H9 (cell line): ENCODE measurements at regions not wholly inside any gene's neighbourhood (a gene's known extent, or its start where the extent isn't known, plus 50 kb on each side); places are given as distances from the start of the nearest gene placed in this dataset.

Experiments
- DNase-seq: peaks from one replicate; pipeline ENCODE4 v3.0.0-alpha.2; 2017
- H2AFZ ChIP-seq: one replicate; pipeline ENCODE4 v1.6.1; 2013; ENCODE audit warnings: mild to moderate bottlenecking, low read length, control low read depth, moderate library complexity
- H2AK5ac ChIP-seq: 2 replicates; pipeline ENCODE4 v1.6.1; 2013; ENCODE audit warnings: low read length, control low read depth, mixed read lengths; ENCODE audit not compliant: insufficient read length
- H2BK120ac ChIP-seq: one replicate; pipeline ENCODE4 v1.6.1; 2013; ENCODE audit warnings: low read depth, mild to moderate bottlenecking, low read length, control low read depth, inconsistent platforms; ENCODE audit not compliant: poor library complexity, severe bottlenecking
- H2BK12ac ChIP-seq: 2 replicates; pipeline ENCODE4 v1.6.1; 2013; ENCODE audit warnings: low read length, control low read depth, mixed read lengths, low read depth; ENCODE audit not compliant: insufficient read length
- H2BK15ac ChIP-seq: 2 replicates; pipeline ENCODE4 v1.6.1; 2013; ENCODE audit warnings: low read depth, low read length, control low read depth
- H2BK20ac ChIP-seq: one replicate; pipeline ENCODE4 v1.6.1; 2013; ENCODE audit warnings: low read depth, mild to moderate bottlenecking, low read length, control low read depth, inconsistent platforms; ENCODE audit not compliant: poor library complexity, severe bottlenecking
- H2BK5ac ChIP-seq: 2 replicates; pipeline ENCODE4 v1.6.1; 2013; ENCODE audit warnings: low read length, control low read depth, mixed read lengths; ENCODE audit not compliant: insufficient read length
- H3K14ac ChIP-seq: 2 replicates; pipeline ENCODE4 v1.6.1; 2013; ENCODE audit warnings: low read length, control low read depth; ENCODE audit not compliant: insufficient read depth
- H3K18ac ChIP-seq: 2 replicates; pipeline ENCODE4 v1.6.1; 2013; ENCODE audit warnings: low read depth, mild to moderate bottlenecking, mixed read lengths, low read length, control low read depth; ENCODE audit not compliant: insufficient read length
- H3K23ac ChIP-seq: 2 replicates; pipeline ENCODE4 v1.6.1; 2013; ENCODE audit warnings: low read length, control low read depth, mixed read lengths, low read depth; ENCODE audit not compliant: insufficient read length
- H3K23me2 ChIP-seq: 2 replicates; pipeline ENCODE4 v1.6.1; 2013; ENCODE audit warnings: low read depth, mild to moderate bottlenecking, mixed read lengths, low read length, control low read depth; ENCODE audit not compliant: insufficient read length, poor library complexity, severe bottlenecking
- H3K27ac ChIP-seq: 2 replicates; pipeline ENCODE4 v1.5.1; 2013; ENCODE audit warnings: low read length, control low read depth, mixed read lengths, low read depth; ENCODE audit not compliant: insufficient read length
- H3K27me3 ChIP-seq: 2 replicates; pipeline ENCODE4 v1.6.1; 2013; ENCODE audit warnings: low read length, control low read depth, inconsistent platforms; ENCODE audit not compliant: insufficient read depth
- H3K4ac ChIP-seq: 2 replicates; pipeline ENCODE4 v1.6.1; 2013; ENCODE audit warnings: low read depth, mild to moderate bottlenecking, control low read depth, inconsistent platforms, low read length, moderate library complexity
- H3K4me1 ChIP-seq: 2 replicates; pipeline ENCODE4 v1.6.1; 2013; ENCODE audit warnings: low read length, control low read depth, inconsistent platforms; ENCODE audit not compliant: insufficient read depth
- H3K4me2 ChIP-seq: 2 replicates; pipeline ENCODE4 v1.6.1; 2013; ENCODE audit warnings: low read length, control low read depth, mixed read lengths; ENCODE audit not compliant: insufficient read length, insufficient read depth
- H3K56ac ChIP-seq: 2 replicates; pipeline ENCODE4 v1.6.1; 2013; ENCODE audit warnings: low read depth, mild to moderate bottlenecking, mixed read lengths, low read length, control low read depth; ENCODE audit not compliant: insufficient read length
- H3K79me1 ChIP-seq: 2 replicates; pipeline ENCODE4 v1.6.1; 2013; ENCODE audit warnings: low read depth, mild to moderate bottlenecking, moderate library complexity, low read length, control low read depth, inconsistent platforms; ENCODE audit not compliant: insufficient read depth, poor library complexity, severe bottlenecking
- H3K79me2 ChIP-seq: 2 replicates; pipeline ENCODE4 v1.6.1; 2013; ENCODE audit warnings: low read length, control low read depth, inconsistent platforms; ENCODE audit not compliant: insufficient read depth
- H3K9ac ChIP-seq: 2 replicates; pipeline ENCODE4 v1.6.1; 2013; ENCODE audit warnings: low read length, control low read depth, mixed read lengths; ENCODE audit not compliant: insufficient read length; ENCODE audit errors: extremely low read depth
- H3K9me3 ChIP-seq: one replicate; pipeline ENCODE4 v1.6.1; 2013; ENCODE audit warnings: low read depth, low read length, inconsistent platforms; ENCODE audit not compliant: control insufficient read depth
- H3T11ph ChIP-seq: one replicate; pipeline ENCODE4 v1.6.1; 2013; ENCODE audit warnings: mild to moderate bottlenecking, low read length, control low read depth, inconsistent platforms
- H4K20me1 ChIP-seq: one replicate; pipeline ENCODE4 v1.6.1; 2013; ENCODE audit not compliant: control insufficient read depth, insufficient read length, insufficient read depth
- H4K5ac ChIP-seq: 2 replicates; pipeline ENCODE4 v1.6.1; 2013; ENCODE audit warnings: low read depth, mild to moderate bottlenecking, mixed read lengths, low read length, control low read depth; ENCODE audit not compliant: insufficient read length
- H4K8ac ChIP-seq: replicated peaks from 2 replicates; pipeline ENCODE4 v1.6.1; 2013; ENCODE audit warnings: low read length, control low read depth, mixed read lengths, low read depth; ENCODE audit not compliant: insufficient read length
- H4K91ac ChIP-seq: 2 replicates; pipeline ENCODE4 v1.6.1; 2013; ENCODE audit warnings: low read depth, mild to moderate bottlenecking, moderate library complexity, mixed read lengths, low read length, control low read depth; ENCODE audit not compliant: insufficient read length
- H3K27ac Mint-ChIP-seq, 3 experiments: 2 replicates in 2 of 3; 3 replicates in 1 of 3; pipeline ENCODE4 v1.8.0; 2020 to 2021; ENCODE audit warnings: mixed read lengths in 3 of 3, mild to moderate bottlenecking in 1 of 3, moderate library complexity in 1 of 3
- H3K27me3 Mint-ChIP-seq: 2 replicates; pipeline ENCODE4 v1.8.0; 2021; ENCODE audit warnings: low read depth, mild to moderate bottlenecking, moderate library complexity, mixed read lengths
- H3K36me3 Mint-ChIP-seq, 3 experiments: 2 replicates in 2 of 3; 3 replicates in 1 of 3; pipeline ENCODE4 v1.8.0; 2020 to 2021; ENCODE audit warnings: low read depth in 3 of 3, mixed read lengths in 3 of 3; ENCODE audit not compliant: insufficient read depth in 1 of 3
- H3K4me1 Mint-ChIP-seq, 2 experiments: 2 replicates each; pipeline ENCODE4 v1.8.0; 2020; ENCODE audit warnings: mixed read lengths in 2 of 2
- H3K4me3 Mint-ChIP-seq, 2 experiments: 2 replicates in 1 of 2; 3 replicates in 1 of 2; pipeline ENCODE4 v1.8.0; 2020 to 2021; ENCODE audit warnings: mild to moderate bottlenecking in 2 of 2, mixed read lengths in 2 of 2, moderate library complexity in 1 of 2
- H3K9me3 Mint-ChIP-seq, 2 experiments: 2 replicates in 1 of 2; 3 replicates in 1 of 2; pipeline ENCODE4 v1.8.0; 2020; ENCODE audit warnings: mild to moderate bottlenecking in 2 of 2, mixed read lengths in 2 of 2, moderate library complexity in 1 of 2
- whole genome bisulfite sequencing: extraction: QIAGEN DNeasy Blood & Tissue Kit; methylation state at CpG from one replicate; pipeline ENCODE4 v1.1.7; 2013; ENCODE audit warnings: missing lambda C conversion rate, low lambda C conversion rate, mixed read lengths; ENCODE audit not compliant: insufficient read length; ENCODE audit errors: extremely low coverage; 5-methylcytosine and 5-hydroxymethylcytosine counted together
- TF ChIP-seq, protein P1 (sequence below): fragments of 200-600 bp; sonication (generic); conservative IDR thresholded peaks from 3 replicates; pipeline ENCODE4 v1.8.0; 2021; ENCODE audit warnings: antibody characterized with exemption, mild to moderate bottlenecking

DNA sequence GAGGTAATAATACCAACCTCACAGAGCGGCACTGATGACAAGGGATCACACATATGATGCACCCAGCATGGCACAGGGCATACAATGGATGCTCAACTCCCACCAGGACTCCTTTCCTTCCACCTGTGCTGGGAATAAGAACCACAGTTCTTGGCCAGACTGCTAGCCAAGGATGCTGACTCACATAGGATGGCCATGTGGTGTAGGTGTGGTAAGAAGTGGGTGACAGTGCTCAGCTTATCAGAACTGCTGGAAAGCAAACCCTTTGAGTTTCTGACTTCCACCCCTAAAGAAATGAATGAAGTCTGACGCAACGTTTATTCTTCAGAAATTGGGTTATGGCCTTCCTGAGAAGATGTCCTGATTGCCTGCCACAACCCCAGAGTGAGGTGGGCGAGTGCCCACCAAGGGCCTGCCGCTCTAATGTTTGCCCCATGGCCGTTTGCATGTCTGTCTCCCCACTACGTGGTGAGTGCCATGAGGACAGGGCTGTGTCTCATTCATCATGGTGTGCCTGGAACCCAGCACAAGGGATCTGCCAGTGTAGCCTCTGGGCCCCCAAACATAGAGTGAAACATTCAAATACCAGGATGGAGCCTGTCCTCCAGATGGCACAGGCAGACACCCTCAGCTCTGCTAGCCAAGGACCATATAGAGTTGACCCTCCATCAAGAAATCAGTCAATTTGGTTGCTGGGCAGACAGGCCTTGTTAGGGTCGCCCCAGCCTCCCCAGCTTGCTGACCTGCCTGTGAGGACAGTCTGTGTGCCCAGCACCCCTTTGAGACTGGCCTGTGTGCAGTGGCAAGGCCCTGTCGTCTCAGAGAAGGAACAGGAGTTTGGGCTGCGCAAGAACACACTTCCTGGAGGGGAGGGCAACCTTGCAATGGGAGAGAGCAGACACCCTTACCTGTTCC, 57.6 kb upstream of the SLCO2A1 start:
- no CpG with 5 or more reads among the region's 10 CpGs for WGBS

More for the DNA sequence above, 57.6 kb upstream of the SLCO2A1 start:
- DNase-seq = no peak
- Mint-ChIP-seq H3K9me3 (peaks cover 3 to 7% of the 10 kb centered on the region in 2 experiments; a peak in 3 of 5 replicates), H3K36me3 (no peaks in the 10 kb centered on the region; a peak in 1 of 7 replicates), H3K4me1 (no peaks in the 10 kb centered on the region), H3K27me3 (peaks cover 2% of the 10 kb centered on the region; the same call in 1 of the 2 replicates), H3K27ac (no peak overlapping the region; a peak in 1 of 7 replicates), H3K4me3 (no peak overlapping the region)
- Histone ChIP-seq H3K18ac (no peak overlapping the region), H3K56ac (no peak overlapping the region), H3K27me3 (no peaks in the 10 kb centered on the region), H3K9ac (no peak overlapping the region), H3K4me1 (no peaks in the 10 kb centered on the region), H2BK5ac (no peak overlapping the region), H3K27ac (no peak overlapping the region), H2BK20ac (no peak overlapping the region), H3T11ph (no peak overlapping the region), H4K8ac (no peak overlapping the region), H3K4me2 (no peak overlapping the region), H2BK120ac (no peak overlapping the region), H2AK5ac (no peak overlapping the region), H4K20me1 (no peaks in the 10 kb centered on the region), H3K23me2 (no peaks in the 10 kb centered on the region), H2AFZ (no peak overlapping the region), H3K79me1 (no peaks in the 10 kb centered on the region), H3K23ac (no peak overlapping the region), H3K79me2 (no peaks in the 10 kb centered on the region), H2BK15ac (no peak overlapping the region), H3K14ac (no peak overlapping the region), H3K9me3 (no peaks in the 10 kb centered on the region), H4K91ac (no peak overlapping the region), H4K5ac (no peak overlapping the region), H2BK12ac (no peak overlapping the region), H3K4ac (no peak overlapping the region)
- TF ChIP-seq, protein P1, sequence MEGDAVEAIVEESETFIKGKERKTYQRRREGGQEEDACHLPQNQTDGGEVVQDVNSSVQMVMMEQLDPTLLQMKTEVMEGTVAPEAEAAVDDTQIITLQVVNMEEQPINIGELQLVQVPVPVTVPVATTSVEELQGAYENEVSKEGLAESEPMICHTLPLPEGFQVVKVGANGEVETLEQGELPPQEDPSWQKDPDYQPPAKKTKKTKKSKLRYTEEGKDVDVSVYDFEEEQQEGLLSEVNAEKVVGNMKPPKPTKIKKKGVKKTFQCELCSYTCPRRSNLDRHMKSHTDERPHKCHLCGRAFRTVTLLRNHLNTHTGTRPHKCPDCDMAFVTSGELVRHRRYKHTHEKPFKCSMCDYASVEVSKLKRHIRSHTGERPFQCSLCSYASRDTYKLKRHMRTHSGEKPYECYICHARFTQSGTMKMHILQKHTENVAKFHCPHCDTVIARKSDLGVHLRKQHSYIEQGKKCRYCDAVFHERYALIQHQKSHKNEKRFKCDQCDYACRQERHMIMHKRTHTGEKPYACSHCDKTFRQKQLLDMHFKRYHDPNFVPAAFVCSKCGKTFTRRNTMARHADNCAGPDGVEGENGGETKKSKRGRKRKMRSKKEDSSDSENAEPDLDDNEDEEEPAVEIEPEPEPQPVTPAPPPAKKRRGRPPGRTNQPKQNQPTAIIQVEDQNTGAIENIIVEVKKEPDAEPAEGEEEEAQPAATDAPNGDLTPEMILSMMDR = no peak
